ENCODE measurements at regions not wholly inside any gene's neighbourhood (a gene's known extent, or its start where the extent isn't known, plus 50 kb on each side); places are given as distances from the start of the nearest gene placed in this dataset.

- WGBS, 3 donors, result 84 to 93% (median 92%) methylated on average over 3 of the region's 3 CpGs
- Histone ChIP-seq H3K9me3 (no peaks in the 10 kb centered on the region), H3K36me3 (no peaks in the 10 kb centered on the region), H3K27ac (no peak overlapping the region), H3K27me3 (no peaks in the 10 kb centered on the region), H3K4me3 (no peak overlapping the region), H3K4me1 (ENCODE audit: insufficient read depth) (no peaks in the 10 kb centered on the region)
- intact Hi-C loops (cut with DNase I), result no loop called here
- TF ChIP-seq EP300 (IDR thresholded peaks at IDR 0.05) (no peak), CTCF (IDR thresholded peaks at IDR 0.05) (no peak), POLR2A (IDR thresholded peaks at IDR 0.05) (no peak)
- no peak for DNase-seq
Observed at GRCh38 chr18:73835039-73835438, 312.6 kb downstream of the FBXO15 start.

GRCh38 chr18:73831688-73832087, 315.9 kb downstream of the FBXO15 start:
- H3K27ac ChIP-seq, result no peak overlapping the region
- H3K4me3 ChIP-seq, result no peak overlapping the region
- no peaks in the 10 kb centered on the region for H3K27me3 ChIP-seq
- H3K9me3 ChIP-seq, result no peaks in the 10 kb centered on the region
- intact Hi-C loops (cut with DNase I), result no loop called here
- DNase-seq, result no peak
- WGBS, 3 donors, result 75 to 83% (median 82%) methylated on average over 6 of the region's 6 CpGs
- no peak for TF ChIP-seq CTCF (IDR thresholded peaks at IDR 0.05)
- TF ChIP-seq EP300 (IDR thresholded peaks at IDR 0.05), result no peak
- no peak for TF ChIP-seq POLR2A (IDR thresholded peaks at IDR 0.05)
- H3K4me1 ChIP-seq (ENCODE audit: insufficient read depth), result no peaks in the 10 kb centered on the region
- H3K36me3 ChIP-seq, result no peaks in the 10 kb centered on the region

- no peak for DNase-seq
- no peak for TF ChIP-seq CTCF (IDR thresholded peaks at IDR 0.05)
- TF ChIP-seq POLR2A (IDR thresholded peaks at IDR 0.05), result no peak
- TF ChIP-seq EP300 (IDR thresholded peaks at IDR 0.05), result no peak
- Histone ChIP-seq H3K9me3 (no peaks in the 10 kb centered on the region), H3K27ac (no peak overlapping the region), H3K36me3 (no peaks in the 10 kb centered on the region), H3K27me3 (no peaks in the 10 kb centered on the region), H3K4me3 (no peak overlapping the region), H3K4me1 (ENCODE audit: insufficient read depth) (no peaks in the 10 kb centered on the region)
- 87 to 91% (median 90%) methylated on average over 7 of the region's 7 CpGs for WGBS, 3 donors
- intact Hi-C loops (cut with DNase I), result no loop called here
Observed at GRCh38 chr18:73829146-73829545, 318.5 kb downstream of the FBXO15 start.

- no peak overlapping the region for H3K4me3 ChIP-seq
- H3K36me3 ChIP-seq, result no peaks in the 10 kb centered on the region
- WGBS, 3 donors, result 83 to 86% (median 85%) methylated on average over 7 of the region's 7 CpGs
- no peaks in the 10 kb centered on the region for H3K4me1 ChIP-seq (ENCODE audit: insufficient read depth)
- no peak for TF ChIP-seq POLR2A (IDR thresholded peaks at IDR 0.05)
- no peak for TF ChIP-seq CTCF (IDR thresholded peaks at IDR 0.05)
- TF ChIP-seq EP300 (IDR thresholded peaks at IDR 0.05), result no peak
- H3K27me3 ChIP-seq, result no peaks in the 10 kb centered on the region
- no peaks in the 10 kb centered on the region for H3K9me3 ChIP-seq
- DNase-seq, result no peak
- intact Hi-C loops (cut with DNase I), result no loop called here
- H3K27ac ChIP-seq, result no peak overlapping the region
Observed at GRCh38 chr18:73827801-73828200, 319.8 kb downstream of the FBXO15 start.

GRCh38 chr18:73826098-73826497, 321.5 kb downstream of the FBXO15 start:
- H3K27ac ChIP-seq, result no peak overlapping the region
- no peak overlapping the region for H3K4me3 ChIP-seq
- no peaks in the 10 kb centered on the region for H3K27me3 ChIP-seq
- H3K4me1 ChIP-seq (ENCODE audit: insufficient read depth), result no peaks in the 10 kb centered on the region
- intact Hi-C loops (cut with DNase I), result no loop called here
- no peaks in the 10 kb centered on the region for H3K9me3 ChIP-seq
- no peaks in the 10 kb centered on the region for H3K36me3 ChIP-seq
- WGBS, 3 donors, result 69 to 75% (median 75%) methylated on average over 2 of the region's 2 CpGs
- no peak for DNase-seq
- TF ChIP-seq CTCF (IDR thresholded peaks at IDR 0.05) (no peak), EP300 (IDR thresholded peaks at IDR 0.05) (no peak), POLR2A (IDR thresholded peaks at IDR 0.05) (no peak)
